ENCODE measurements at regions not wholly inside any gene's neighbourhood (a gene's known extent, or its start where the extent isn't known, plus 50 kb on each side); places are given as distances from the start of the nearest gene placed in this dataset.

GRCh38 chr2:181114021-181114420 lies 133.6 kb downstream of the UBE2E3 start:
- no peaks in the 10 kb centered on the region for H3K9me3 ChIP-seq

GRCh38 chr2:181116261-181116660 lies 135.9 kb downstream of the UBE2E3 start:
- Histone ChIP-seq H3K27me3 (no peaks in the 10 kb centered on the region), H3K9me3 (no peaks in the 10 kb centered on the region), H3K4me3 (no peak overlapping the region), H3K36me3 (no peaks in the 10 kb centered on the region)
- DNase-seq: no peak

More at GRCh38 chr2:181114021-181114420, 133.6 kb downstream of the UBE2E3 start:
- Histone ChIP-seq H3K4me3 (no peak overlapping the region), H3K27me3 (no peaks in the 10 kb centered on the region), H3K36me3 (no peaks in the 10 kb centered on the region)
- no peak for DNase-seq

GRCh38 chr2:181117206-181117925 lies 137.0 kb downstream of the UBE2E3 start:
- peak; percentile 2 for DNase-seq
- no peaks in the 10 kb centered on the region for H3K27me3 ChIP-seq
- H3K4me3 ChIP-seq: no peak overlapping the region
- no peaks in the 10 kb centered on the region for H3K9me3 ChIP-seq
- no peaks in the 10 kb centered on the region for H3K36me3 ChIP-seq

- Histone ChIP-seq H3K27me3 (no peaks in the 10 kb centered on the region), H3K36me3 (no peaks in the 10 kb centered on the region), H3K4me3 (no peak overlapping the region), H3K9me3 (0 out of 2 replicates have a peak, but pooled peaks cover 2% of the 10 kb centered on the region)
- no peak for DNase-seq
Measured at GRCh38 chr2:181120625-181121024, 140.2 kb downstream of the UBE2E3 start.

DNA sequence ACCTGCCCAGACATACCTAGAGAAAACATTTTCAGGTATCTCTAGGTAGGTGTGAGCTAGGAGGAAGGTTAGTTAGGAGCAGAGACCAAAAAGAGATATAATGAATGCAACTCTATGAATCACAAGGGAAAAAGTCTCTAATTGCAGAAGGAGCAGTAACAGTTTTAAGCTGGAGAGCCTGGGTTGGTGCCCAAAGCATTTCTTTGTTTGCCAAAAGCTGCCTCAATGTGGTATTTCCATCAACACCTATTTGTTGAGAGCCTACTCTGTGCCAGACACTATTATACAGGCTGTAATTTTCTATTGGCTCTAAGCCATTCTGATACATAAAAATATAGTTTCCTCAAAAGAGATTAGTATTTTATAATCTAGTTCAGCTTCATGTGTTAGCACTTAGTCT lies 141.6 kb downstream of the UBE2E3 start:
- Histone ChIP-seq H3K36me3 (no peaks in the 10 kb centered on the region), H3K4me3 (no peak overlapping the region), H3K9me3 (0 out of 2 replicates have a peak, but pooled peaks cover 2% of the 10 kb centered on the region), H3K27me3 (no peaks in the 10 kb centered on the region)
- no peak for DNase-seq

- H3K27me3 ChIP-seq: no peaks in the 10 kb centered on the region
- no peak for DNase-seq
- H3K9me3 ChIP-seq: 0 out of 2 replicates have a peak, but pooled peaks cover 2% of the 10 kb centered on the region
- H3K36me3 ChIP-seq: no peaks in the 10 kb centered on the region
- no peak overlapping the region for H3K4me3 ChIP-seq
Measured at GRCh38 chr2:181122601-181123000, 142.2 kb downstream of the UBE2E3 start.

- H3K9me3 ChIP-seq: 0 out of 2 replicates have a peak, but pooled peaks cover 2% of the 10 kb centered on the region
- no peak for DNase-seq
- no peaks in the 10 kb centered on the region for H3K36me3 ChIP-seq
- H3K4me3 ChIP-seq: no peak overlapping the region
- H3K27me3 ChIP-seq: no peaks in the 10 kb centered on the region
Measured at GRCh38 chr2:181123798-181124231, 143.4 kb downstream of the UBE2E3 start.

DNA sequence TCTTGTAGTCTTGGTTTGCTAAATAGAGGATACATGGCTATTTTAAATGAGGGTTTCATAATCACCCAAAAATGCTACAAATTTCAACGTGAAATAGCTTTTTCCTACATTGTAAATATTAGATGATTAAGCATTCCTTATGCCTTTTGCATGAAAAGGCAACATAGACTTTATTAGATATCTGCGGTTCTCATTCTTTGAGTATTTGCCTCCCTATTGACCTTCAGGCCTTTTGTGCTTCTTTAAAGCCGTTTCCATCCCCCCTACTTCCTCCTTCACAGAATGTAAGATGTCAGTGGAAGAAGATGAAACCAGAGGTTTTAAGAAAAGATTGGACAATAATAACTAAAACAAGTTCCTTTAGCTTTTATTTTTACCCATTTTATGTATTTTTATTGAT lies 144.1 kb downstream of the UBE2E3 start:
- Histone ChIP-seq H3K4me3 (no peak overlapping the region), H3K27me3 (no peaks in the 10 kb centered on the region), H3K36me3 (no peaks in the 10 kb centered on the region), H3K9me3 (0 out of 2 replicates have a peak, but pooled peaks cover 2% of the 10 kb centered on the region)
- DNase-seq: no peak

DNA sequence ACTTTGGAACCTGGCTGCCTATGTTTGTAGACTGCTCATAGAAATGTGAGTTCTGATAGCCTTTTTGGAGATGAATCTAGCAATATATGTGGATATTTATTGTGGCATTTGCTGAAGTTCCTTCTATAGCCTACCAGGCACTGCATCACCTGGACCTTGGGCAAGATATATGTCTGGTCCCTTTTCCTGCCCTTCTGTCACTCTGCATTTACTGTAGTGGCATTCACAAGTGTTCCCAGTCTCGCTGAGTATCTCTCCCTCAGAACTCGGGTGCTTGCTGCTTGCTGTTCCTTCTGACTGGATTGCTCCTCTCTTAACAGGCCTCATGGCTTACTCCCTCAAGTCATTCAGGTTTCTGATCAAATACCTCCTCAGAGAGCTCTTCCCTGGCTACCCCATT lies 145.0 kb downstream of the UBE2E3 start:
- no peaks in the 10 kb centered on the region for H3K27me3 ChIP-seq
- H3K9me3 ChIP-seq: 0 out of 2 replicates have a peak, but pooled peaks cover 2% of the 10 kb centered on the region
- no peaks in the 10 kb centered on the region for H3K36me3 ChIP-seq
- no peak overlapping the region for H3K4me3 ChIP-seq
- no peak for DNase-seq

- Histone ChIP-seq H3K4me3 (no peak overlapping the region), H3K9me3 (0 out of 2 replicates have a peak, but pooled peaks cover 2% of the 10 kb centered on the region), H3K36me3 (no peaks in the 10 kb centered on the region), H3K27me3 (no peaks in the 10 kb centered on the region)
- DNase-seq: no peak
Measured at GRCh38 chr2:181126311-181126868, 146.0 kb downstream of the UBE2E3 start.

DNA sequence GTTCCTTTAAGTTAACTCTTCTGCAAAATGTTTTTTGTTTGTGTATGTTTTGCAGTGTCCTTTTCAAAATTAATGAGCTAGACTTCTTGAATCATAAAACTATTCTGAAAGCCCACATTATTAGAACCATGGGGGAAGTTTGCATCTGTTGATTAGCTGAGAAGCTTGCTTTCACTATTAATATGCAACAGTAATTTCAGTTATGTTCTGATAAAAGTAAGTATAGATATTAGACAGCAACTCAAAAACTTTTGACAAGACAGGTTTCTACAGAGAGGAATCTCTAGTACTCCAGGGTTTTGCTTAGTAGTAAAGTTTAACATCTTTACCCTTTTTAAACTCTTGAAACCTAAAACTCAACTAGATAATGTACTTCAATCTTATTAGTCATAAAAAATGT lies 147.8 kb downstream of the UBE2E3 start:
- DNase-seq: no peak
- Histone ChIP-seq H3K9me3 (no peaks in the 10 kb centered on the region), H3K36me3 (no peaks in the 10 kb centered on the region), H3K4me3 (no peak overlapping the region), H3K27me3 (no peaks in the 10 kb centered on the region)

DNA sequence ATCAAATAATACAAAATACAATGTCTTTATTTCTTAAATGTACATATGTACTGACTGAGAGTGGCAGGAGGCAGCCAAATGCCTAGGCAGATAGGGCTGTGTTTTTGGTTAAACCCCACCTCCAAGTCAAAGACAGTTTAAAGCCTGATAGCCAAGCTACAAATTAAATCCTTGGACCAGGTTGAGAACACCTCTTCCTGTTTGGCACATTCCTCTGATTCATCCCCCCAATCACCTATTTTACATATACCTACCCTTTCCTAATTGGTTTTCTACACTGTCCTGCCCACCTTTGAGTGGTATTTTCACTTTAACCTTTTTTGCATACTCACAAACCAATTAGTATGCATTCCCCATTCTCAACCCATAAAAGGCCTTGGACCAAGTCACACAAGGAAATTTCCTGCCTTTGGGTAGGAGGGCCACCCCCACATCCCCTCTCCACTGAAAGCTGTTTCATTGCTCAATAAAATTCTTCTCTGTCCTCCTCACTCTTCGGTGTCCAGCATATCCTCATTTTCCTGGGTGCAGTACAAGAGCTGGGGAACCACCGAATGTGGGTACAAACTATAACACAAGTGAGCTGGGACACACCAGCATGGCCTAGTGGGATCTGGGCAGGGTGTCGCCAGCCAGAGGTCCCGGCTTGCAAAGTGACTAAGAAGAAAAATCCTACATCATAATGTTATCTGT lies 149.1 kb downstream of the UBE2E3 start:
- H3K27me3 ChIP-seq: no peaks in the 10 kb centered on the region
- H3K9me3 ChIP-seq: no peaks in the 10 kb centered on the region; the same call in none of the 2 replicates

GRCh38 chr2:181130686-181131085 lies 150.3 kb downstream of the UBE2E3 start:
- H3K4me3 ChIP-seq: no peak overlapping the region
- H3K27me3 ChIP-seq: no peaks in the 10 kb centered on the region
- peaks cover 2% of the 10 kb centered on the region for H3K9me3 ChIP-seq
- H3K36me3 ChIP-seq: no peaks in the 10 kb centered on the region
- no peak for DNase-seq

More for the DNA sequence above, 149.1 kb downstream of the UBE2E3 start:
- Histone ChIP-seq H3K36me3 (no peaks in the 10 kb centered on the region), H3K4me3 (no peak overlapping the region)
- DNase-seq: no peak

GRCh38 chr2:181131584-181131983 lies 151.2 kb downstream of the UBE2E3 start:
- Histone ChIP-seq H3K4me3 (no peak overlapping the region), H3K27me3 (no peaks in the 10 kb centered on the region), H3K36me3 (no peaks in the 10 kb centered on the region), H3K9me3 (peaks cover 4% of the 10 kb centered on the region)
- no peak for DNase-seq

GRCh38 chr2:181138816-181139215 lies 158.4 kb downstream of the UBE2E3 start:
- DNase-seq: no peak
- H3K36me3 ChIP-seq: no peaks in the 10 kb centered on the region
- no peaks in the 10 kb centered on the region for H3K27me3 ChIP-seq
- H3K9me3 ChIP-seq: peaks cover 4% of the 10 kb centered on the region
- H3K4me3 ChIP-seq: no peak overlapping the region

DNA sequence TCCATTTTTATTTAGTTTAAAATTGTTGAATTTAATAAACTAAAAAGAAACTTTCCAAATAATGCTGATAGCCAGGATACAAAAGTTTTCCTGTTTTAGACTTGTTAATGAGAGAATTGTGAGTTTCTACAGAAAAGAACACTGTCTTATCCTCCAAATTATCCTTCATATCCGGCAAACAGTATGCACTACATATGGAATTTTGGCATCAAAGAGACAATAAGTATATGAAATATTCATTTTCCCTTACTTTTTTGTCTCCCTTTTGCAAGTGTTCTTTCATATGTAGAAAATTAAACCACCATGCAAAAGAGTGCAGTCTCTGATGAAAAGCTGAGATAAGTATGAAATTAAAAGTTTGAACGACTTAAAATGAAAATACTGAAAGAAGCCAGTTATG lies 159.4 kb downstream of the UBE2E3 start:
- 0 out of 2 replicates have a peak, but pooled peaks cover 4% of the 10 kb centered on the region for H3K9me3 ChIP-seq
- H3K36me3 ChIP-seq: no peaks in the 10 kb centered on the region
- no peak for DNase-seq
- H3K4me3 ChIP-seq: no peak overlapping the region
- no peaks in the 10 kb centered on the region for H3K27me3 ChIP-seq

DNA sequence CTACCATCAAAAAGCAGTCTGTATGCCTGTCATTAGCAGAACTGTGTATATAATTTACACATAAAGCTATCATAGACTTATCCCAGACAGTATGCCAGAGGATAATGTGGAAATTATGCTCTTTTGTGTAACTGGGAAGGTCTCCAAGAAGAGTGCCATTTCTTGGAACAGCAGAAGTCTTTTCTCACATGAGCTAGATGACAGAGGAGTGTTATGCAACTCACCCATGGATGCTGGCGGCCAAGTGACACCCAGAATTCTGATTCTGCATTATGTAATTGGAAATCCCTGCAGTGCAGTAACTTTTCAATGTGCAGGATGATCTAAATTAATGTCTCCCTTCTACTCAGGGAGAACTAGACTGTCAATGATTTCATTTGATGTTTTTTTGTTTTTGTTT lies 160.0 kb downstream of the UBE2E3 start:
- Histone ChIP-seq H3K9me3 (0 out of 2 replicates have a peak, but pooled peaks cover 4% of the 10 kb centered on the region), H3K27me3 (no peaks in the 10 kb centered on the region), H3K4me3 (no peak overlapping the region), H3K36me3 (no peaks in the 10 kb centered on the region)
- DNase-seq: peak; percentile 73
